ENCODE measurements at regions not wholly inside any gene's neighbourhood (a gene's known extent, or its start where the extent isn't known, plus 50 kb on each side); places are given as distances from the start of the nearest gene placed in this dataset.

- Mint-ChIP-seq H3K4me3 (no peak overlapping the region), H3K27ac (no peak overlapping the region), H3K4me1 (ENCODE audit: low read depth) (peaks cover 34% of the 10 kb centered on the region), H3K36me3 (ENCODE audit: low read depth) (no peaks in the 10 kb centered on the region), H3K9me3 (no peaks in the 10 kb centered on the region), H3K27me3 (ENCODE audit: insufficient read depth) (peaks cover 3% of the 10 kb centered on the region)
- TF ChIP-seq CTCF (IDR thresholded peaks at IDR 0.05) = no peak
- no peak for DNase-seq
Measured at GRCh38 chr2:19677215-19677777, 224.5 kb downstream of the TTC32 start.

- no peak for TF ChIP-seq CTCF (IDR thresholded peaks at IDR 0.05)
- no peak overlapping the region for H3K27ac Mint-ChIP-seq
- H3K27me3 Mint-ChIP-seq (ENCODE audit: insufficient read depth) = peaks cover 3% of the 10 kb centered on the region
- H3K36me3 Mint-ChIP-seq (ENCODE audit: low read depth) = no peaks in the 10 kb centered on the region
- H3K4me3 Mint-ChIP-seq = no peak overlapping the region
- H3K9me3 Mint-ChIP-seq = no peaks in the 10 kb centered on the region
- H3K4me1 Mint-ChIP-seq (ENCODE audit: low read depth) = peaks cover 34% of the 10 kb centered on the region
- DNase-seq = no peak
Measured at GRCh38 chr2:19676770-19677169, 225.0 kb downstream of the TTC32 start.

- Mint-ChIP-seq H3K27me3 (ENCODE audit: insufficient read depth) (peaks cover 4% of the 10 kb centered on the region), H3K27ac (peak overlapping the region; percentile 51; the same call in 1 of the 2 replicates), H3K4me1 (ENCODE audit: low read depth) (peaks cover 34% of the 10 kb centered on the region), H3K9me3 (no peaks in the 10 kb centered on the region), H3K4me3 (0 out of 2 replicates have a peak overlapping the region, but pooled peaks have one; percentile 12), H3K36me3 (ENCODE audit: low read depth) (no peaks in the 10 kb centered on the region)
- no peak for TF ChIP-seq CTCF (IDR thresholded peaks at IDR 0.05)
- DNase-seq = peak; percentile 58
Measured at GRCh38 chr2:19675856-19676460, 225.8 kb downstream of the TTC32 start.

- TF ChIP-seq CTCF (IDR thresholded peaks at IDR 0.05) = no peak
- peaks cover 4% of the 10 kb centered on the region for H3K27me3 Mint-ChIP-seq (ENCODE audit: insufficient read depth)
- peak overlapping the region; percentile 51; the same call in 1 of the 2 replicates for H3K27ac Mint-ChIP-seq
- peak overlapping the region; percentile 12 for H3K4me3 Mint-ChIP-seq
- no peaks in the 10 kb centered on the region for H3K36me3 Mint-ChIP-seq (ENCODE audit: low read depth)
- H3K4me1 Mint-ChIP-seq (ENCODE audit: low read depth) = peaks cover 34% of the 10 kb centered on the region
- no peak for DNase-seq
- no peaks in the 10 kb centered on the region for H3K9me3 Mint-ChIP-seq
Measured at GRCh38 chr2:19675003-19675629, 226.7 kb downstream of the TTC32 start.

GRCh38 chr2:19674051-19675002 lies 227.5 kb downstream of the TTC32 start:
- peaks cover 4% of the 10 kb centered on the region for H3K27me3 Mint-ChIP-seq (ENCODE audit: insufficient read depth)
- no peak overlapping the region for H3K27ac Mint-ChIP-seq
- H3K9me3 Mint-ChIP-seq = no peaks in the 10 kb centered on the region
- H3K36me3 Mint-ChIP-seq (ENCODE audit: low read depth) = no peaks in the 10 kb centered on the region
- H3K4me3 Mint-ChIP-seq = no peak overlapping the region
- peaks cover 34% of the 10 kb centered on the region for H3K4me1 Mint-ChIP-seq (ENCODE audit: low read depth)
- TF ChIP-seq CTCF (IDR thresholded peaks at IDR 0.05) = no peak
- DNase-seq = no peak
